SK-N-SH treated with all-trans-retinoic acid at 6 μM for 48 hours (cell line): ENCODE measurements at regions not wholly inside any gene's neighbourhood (a gene's known extent, or its start where the extent isn't known, plus 50 kb on each side); places are given as distances from the start of the nearest gene placed in this dataset.

Source experiments
- ATAC-seq: fragments of 200-7000 bp; cut with Tn5 transposase; 3 replicates; pipeline ENCODE4 v1.9.1; 2020; ENCODE audit warnings: mild to moderate bottlenecking, moderate library complexity
- ARNTL ChIP-seq: fragments of 450-650 bp; formaldehyde crosslinking; IDR thresholded peaks from 2 replicates; pipeline ENCODE4 v1.5.0; 2020; ENCODE audit warnings: low read depth, mild to moderate bottlenecking, moderate library complexity, borderline replicate concordance
- BACH2 ChIP-seq: fragments of 250-450 bp; sonication (Bioruptor Pico); IDR thresholded peaks from 2 replicates; pipeline ENCODE4 v1.9.0; 2021; ENCODE audit warnings: mild to moderate bottlenecking, borderline replicate concordance
- CSDC2 ChIP-seq: fragments of 250-450 bp; sonication (Bioruptor Pico); IDR thresholded peaks from 2 replicates; pipeline ENCODE4 v1.5.0; 2020; ENCODE audit warnings: mild to moderate bottlenecking, moderate library complexity
- CSRNP3 ChIP-seq: fragments of 250-450 bp; sonication (Bioruptor Pico); IDR thresholded peaks from 2 replicates; pipeline ENCODE4 v1.5.1; 2021; ENCODE audit warnings: mild to moderate bottlenecking, moderate library complexity
- ESRRG ChIP-seq: fragments of 250-450 bp; sonication (Bioruptor Pico); IDR thresholded peaks from 2 replicates; pipeline ENCODE4 v1.6.1; 2021; ENCODE audit warnings: mild to moderate bottlenecking
- GLIS3 ChIP-seq: fragments of 250-450 bp; sonication (Bioruptor Pico); IDR thresholded peaks from 2 replicates; pipeline ENCODE4 v1.5.0; 2020; ENCODE audit warnings: mild to moderate bottlenecking, moderate library complexity
- ISL1 ChIP-seq: fragments of 250-450 bp; sonication (Bioruptor Pico); IDR thresholded peaks from 2 replicates; pipeline ENCODE4 v2.1.2; 2022; ENCODE audit warnings: mild to moderate bottlenecking, moderate library complexity
- OSR1 ChIP-seq: fragments of 250-450 bp; sonication (Bioruptor Pico); IDR thresholded peaks from 2 replicates; pipeline ENCODE4 v1.8.0; 2022; ENCODE audit warnings: moderate library complexity, mild to moderate bottlenecking, inconsistent platforms
- PPARA ChIP-seq: fragments of 250-450 bp; sonication (Bioruptor Pico); IDR thresholded peaks from 2 replicates; pipeline ENCODE4 v1.5.0; 2020; ENCODE audit warnings: mild to moderate bottlenecking, borderline replicate concordance
- TCF4 ChIP-seq: fragments of 250-450 bp; sonication (Bioruptor Pico); IDR thresholded peaks from 2 replicates; pipeline ENCODE4 v1.8.0; 2021; ENCODE audit warnings: mild to moderate bottlenecking, moderate library complexity, borderline replicate concordance
- TOX ChIP-seq: fragments of 250-450 bp; sonication (Bioruptor Pico); IDR thresholded peaks from 2 replicates; pipeline ENCODE4 v1.8.0; 2021; ENCODE audit warnings: mild to moderate bottlenecking, moderate library complexity, borderline replicate concordance
- ZC3H10 ChIP-seq: fragments of 250-450 bp; sonication (Bioruptor Pico); IDR thresholded peaks from 2 replicates; pipeline ENCODE4 v1.5.1; 2021; ENCODE audit warnings: mild to moderate bottlenecking, moderate library complexity
- ZFP3 ChIP-seq: fragments of 250-450 bp; sonication (Bioruptor Pico); IDR thresholded peaks from 2 replicates; pipeline ENCODE4 v1.5.0; 2020; ENCODE audit warnings: mild to moderate bottlenecking, moderate library complexity
- ZFP30 ChIP-seq: fragments of 450-650 bp; formaldehyde crosslinking; IDR thresholded peaks from 2 replicates; pipeline ENCODE4 v1.5.0; 2022; ENCODE audit warnings: mild to moderate bottlenecking, moderate library complexity
- ZNF565 ChIP-seq: fragments of 450-650 bp; formaldehyde crosslinking; conservative IDR thresholded peaks from 2 replicates; pipeline ENCODE4 v1.5.0; 2020; ENCODE audit warnings: low read depth, mild to moderate bottlenecking, moderate library complexity
- ZNF70 ChIP-seq: fragments of 450-650 bp; formaldehyde crosslinking; IDR thresholded peaks from 2 replicates; pipeline ENCODE4 v1.5.0; 2020; ENCODE audit warnings: mild to moderate bottlenecking, moderate library complexity
- ZNF8 ChIP-seq: fragments of 450-650 bp; formaldehyde crosslinking; IDR thresholded peaks from 2 replicates; pipeline ENCODE4 v1.5.0; 2020; ENCODE audit warnings: mild to moderate bottlenecking, moderate library complexity
- TF ChIP-seq, protein P1 (sequence below): fragments of 250-450 bp; sonication (Bioruptor Pico); IDR thresholded peaks from 2 replicates; pipeline ENCODE4 v1.8.0; 2020; ENCODE audit warnings: mild to moderate bottlenecking, moderate library complexity, borderline replicate concordance
- TF ChIP-seq, protein P2 (sequence below): fragments of 250-450 bp; sonication (Bioruptor Pico); IDR thresholded peaks from 2 replicates; pipeline ENCODE4 v1.5.0; 2020; ENCODE audit warnings: mild to moderate bottlenecking, moderate library complexity
- TF ChIP-seq, protein P3 (sequence below): fragments of 250-450 bp; sonication (Bioruptor Pico); IDR thresholded peaks from 2 replicates; pipeline ENCODE4 v1.8.0; 2021; ENCODE audit warnings: low read depth, mild to moderate bottlenecking, moderate library complexity, borderline replicate concordance

DNA sequence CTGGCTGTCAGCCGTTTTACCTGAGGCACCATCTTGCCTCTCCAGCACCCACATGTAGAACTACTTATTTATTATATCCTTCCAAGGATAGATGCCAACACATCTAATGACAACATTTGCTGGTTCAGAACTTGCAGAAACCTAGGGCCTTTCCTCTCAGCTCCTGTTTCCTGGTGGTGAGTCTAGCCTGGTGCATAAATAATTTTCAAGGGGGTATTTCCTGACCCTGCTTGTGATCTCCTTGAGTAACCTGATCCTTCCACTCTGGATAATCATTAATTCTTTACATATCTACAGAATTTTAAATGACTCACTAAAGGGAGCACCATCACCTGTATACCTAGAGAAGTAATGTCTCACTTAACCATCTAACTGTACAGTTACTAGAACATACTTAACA is 153.4 kb downstream of the PPARGC1A start:
- ATAC-seq, result no peak
- TF ChIP-seq GLIS3 (CRISPR knock-in tag) (no peak), TCF4 (CRISPR knock-in tag) (no peak), ARNTL (CRISPR knock-in tag) (no peak), ZNF565 (CRISPR knock-in tag) (no peak), ZFP30 (CRISPR knock-in tag) (no peak), ZFP3 (CRISPR knock-in tag) (no peak), TOX (CRISPR knock-in tag) (no peak), CSRNP3 (CRISPR knock-in tag) (no peak), ZNF8 (no peak), OSR1 (CRISPR knock-in tag) (no peak), PPARA (CRISPR knock-in tag) (no peak)
- TF ChIP-seq, protein P1, sequence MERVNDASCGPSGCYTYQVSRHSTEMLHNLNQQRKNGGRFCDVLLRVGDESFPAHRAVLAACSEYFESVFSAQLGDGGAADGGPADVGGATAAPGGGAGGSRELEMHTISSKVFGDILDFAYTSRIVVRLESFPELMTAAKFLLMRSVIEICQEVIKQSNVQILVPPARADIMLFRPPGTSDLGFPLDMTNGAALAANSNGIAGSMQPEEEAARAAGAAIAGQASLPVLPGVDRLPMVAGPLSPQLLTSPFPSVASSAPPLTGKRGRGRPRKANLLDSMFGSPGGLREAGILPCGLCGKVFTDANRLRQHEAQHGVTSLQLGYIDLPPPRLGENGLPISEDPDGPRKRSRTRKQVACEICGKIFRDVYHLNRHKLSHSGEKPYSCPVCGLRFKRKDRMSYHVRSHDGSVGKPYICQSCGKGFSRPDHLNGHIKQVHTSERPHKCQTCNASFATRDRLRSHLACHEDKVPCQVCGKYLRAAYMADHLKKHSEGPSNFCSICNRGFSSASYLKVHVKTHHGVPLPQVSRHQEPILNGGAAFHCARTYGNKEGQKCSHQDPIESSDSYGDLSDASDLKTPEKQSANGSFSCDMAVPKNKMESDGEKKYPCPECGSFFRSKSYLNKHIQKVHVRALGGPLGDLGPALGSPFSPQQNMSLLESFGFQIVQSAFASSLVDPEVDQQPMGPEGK (CRISPR knock-in tag), result no peak
- TF ChIP-seq, protein P2, sequence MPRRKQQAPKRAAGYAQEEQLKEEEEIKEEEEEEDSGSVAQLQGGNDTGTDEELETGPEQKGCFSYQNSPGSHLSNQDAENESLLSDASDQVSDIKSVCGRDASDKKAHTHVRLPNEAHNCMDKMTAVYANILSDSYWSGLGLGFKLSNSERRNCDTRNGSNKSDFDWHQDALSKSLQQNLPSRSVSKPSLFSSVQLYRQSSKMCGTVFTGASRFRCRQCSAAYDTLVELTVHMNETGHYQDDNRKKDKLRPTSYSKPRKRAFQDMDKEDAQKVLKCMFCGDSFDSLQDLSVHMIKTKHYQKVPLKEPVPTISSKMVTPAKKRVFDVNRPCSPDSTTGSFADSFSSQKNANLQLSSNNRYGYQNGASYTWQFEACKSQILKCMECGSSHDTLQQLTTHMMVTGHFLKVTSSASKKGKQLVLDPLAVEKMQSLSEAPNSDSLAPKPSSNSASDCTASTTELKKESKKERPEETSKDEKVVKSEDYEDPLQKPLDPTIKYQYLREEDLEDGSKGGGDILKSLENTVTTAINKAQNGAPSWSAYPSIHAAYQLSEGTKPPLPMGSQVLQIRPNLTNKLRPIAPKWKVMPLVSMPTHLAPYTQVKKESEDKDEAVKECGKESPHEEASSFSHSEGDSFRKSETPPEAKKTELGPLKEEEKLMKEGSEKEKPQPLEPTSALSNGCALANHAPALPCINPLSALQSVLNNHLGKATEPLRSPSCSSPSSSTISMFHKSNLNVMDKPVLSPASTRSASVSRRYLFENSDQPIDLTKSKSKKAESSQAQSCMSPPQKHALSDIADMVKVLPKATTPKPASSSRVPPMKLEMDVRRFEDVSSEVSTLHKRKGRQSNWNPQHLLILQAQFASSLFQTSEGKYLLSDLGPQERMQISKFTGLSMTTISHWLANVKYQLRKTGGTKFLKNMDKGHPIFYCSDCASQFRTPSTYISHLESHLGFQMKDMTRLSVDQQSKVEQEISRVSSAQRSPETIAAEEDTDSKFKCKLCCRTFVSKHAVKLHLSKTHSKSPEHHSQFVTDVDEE (CRISPR knock-in tag), result no peak

- no peak for TF ChIP-seq ESRRG (CRISPR knock-in tag)
- no peak for TF ChIP-seq ISL1 (CRISPR knock-in tag)
- TF ChIP-seq ZNF70 (CRISPR knock-in tag), result no peak
- TF ChIP-seq ZFP3 (CRISPR knock-in tag), result no peak
- no peak for TF ChIP-seq ZNF8
- TF ChIP-seq, protein P2 (CRISPR knock-in tag), result no peak
- no peak for TF ChIP-seq PPARA (CRISPR knock-in tag)
- no peak for TF ChIP-seq CSRNP3 (CRISPR knock-in tag)
- no peak for TF ChIP-seq ZC3H10 (CRISPR knock-in tag)
- TF ChIP-seq, protein P3, sequence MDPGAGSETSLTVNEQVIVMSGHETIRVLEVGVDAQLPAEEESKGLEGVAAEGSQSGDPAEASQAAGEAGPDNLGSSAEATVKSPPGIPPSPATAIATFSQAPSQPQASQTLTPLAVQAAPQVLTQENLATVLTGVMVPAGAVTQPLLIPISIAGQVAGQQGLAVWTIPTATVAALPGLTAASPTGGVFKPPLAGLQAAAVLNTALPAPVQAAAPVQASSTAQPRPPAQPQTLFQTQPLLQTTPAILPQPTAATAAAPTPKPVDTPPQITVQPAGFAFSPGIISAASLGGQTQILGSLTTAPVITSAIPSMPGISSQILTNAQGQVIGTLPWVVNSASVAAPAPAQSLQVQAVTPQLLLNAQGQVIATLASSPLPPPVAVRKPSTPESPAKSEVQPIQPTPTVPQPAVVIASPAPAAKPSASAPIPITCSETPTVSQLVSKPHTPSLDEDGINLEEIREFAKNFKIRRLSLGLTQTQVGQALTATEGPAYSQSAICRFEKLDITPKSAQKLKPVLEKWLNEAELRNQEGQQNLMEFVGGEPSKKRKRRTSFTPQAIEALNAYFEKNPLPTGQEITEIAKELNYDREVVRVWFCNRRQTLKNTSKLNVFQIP (CRISPR knock-in tag), result no peak
- TF ChIP-seq BACH2 (CRISPR knock-in tag), result no peak
- no peak for TF ChIP-seq CSDC2
- ATAC-seq, result no peak
Measured at GRCh38 chr4:23734000-23734399, 155.8 kb downstream of the PPARGC1A start.
